ENCODE measurements at regions not wholly inside any gene's neighbourhood (a gene's known extent, or its start where the extent isn't known, plus 50 kb on each side); places are given as distances from the start of the nearest gene placed in this dataset.

DNA sequence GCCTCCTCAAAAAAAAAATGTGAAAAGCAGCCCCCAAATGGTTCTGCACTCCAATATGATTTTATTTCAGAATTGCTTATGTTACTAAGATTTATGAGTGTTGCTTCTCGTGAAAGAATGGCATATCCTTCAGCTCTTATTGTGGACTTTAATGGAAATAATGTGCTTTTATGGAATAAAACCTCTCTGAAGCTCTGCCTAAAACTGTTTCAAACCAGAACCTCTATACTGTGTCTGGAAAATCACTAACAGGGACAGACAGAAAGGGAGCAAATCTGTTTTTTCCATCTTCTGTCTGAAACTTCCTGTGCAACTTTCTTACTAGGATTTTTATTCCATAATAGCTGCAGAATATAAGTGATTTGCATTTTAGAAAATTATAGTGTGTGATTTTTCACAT is 493.1 kb downstream of the ANKRD50 start:
- no peak for DNase-seq (ENCODE audit: low read depth in 2 of 2)

DNA sequence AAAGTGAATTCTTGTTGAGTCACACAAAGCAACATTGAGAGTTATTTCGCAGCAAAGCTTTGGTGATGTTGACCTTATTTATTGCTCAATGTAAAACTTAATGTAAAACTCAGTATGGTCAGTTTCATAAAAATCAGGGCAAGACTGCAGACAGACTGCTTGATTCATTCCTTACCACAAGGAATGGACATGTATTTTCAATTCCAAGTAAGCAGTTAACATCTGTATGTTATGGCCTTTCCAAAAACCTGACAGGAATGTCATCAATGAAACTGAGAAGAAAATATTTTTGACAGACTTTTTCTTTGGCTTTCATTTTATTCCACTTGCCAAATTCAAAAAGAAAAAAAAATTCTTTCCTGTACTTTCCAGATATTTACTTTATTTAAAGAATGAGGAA is 488.3 kb downstream of the ANKRD50 start:
- DNase-seq (ENCODE audit: low read depth in 2 of 2): no peak

DNA sequence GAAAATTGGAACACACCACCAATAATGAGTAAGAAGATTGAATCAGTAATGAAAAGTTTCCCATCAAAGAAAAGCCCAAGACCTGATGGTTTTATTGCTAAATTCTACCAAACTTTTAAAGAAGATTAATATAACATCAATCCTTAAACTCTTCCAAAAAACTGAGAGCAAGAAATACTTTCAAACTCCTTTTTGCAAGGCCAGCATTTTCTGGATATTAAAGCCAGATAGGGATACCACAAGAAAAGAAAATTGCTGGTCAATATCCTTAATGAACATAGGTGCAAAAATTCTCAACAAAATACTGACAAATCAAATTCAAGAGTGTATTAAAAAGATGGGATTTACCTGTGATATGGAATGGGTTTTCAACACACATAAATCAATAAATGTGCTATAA is 484.6 kb downstream of the ANKRD50 start:
- DNase-seq (ENCODE audit: low read depth in 2 of 2): no peak

DNA sequence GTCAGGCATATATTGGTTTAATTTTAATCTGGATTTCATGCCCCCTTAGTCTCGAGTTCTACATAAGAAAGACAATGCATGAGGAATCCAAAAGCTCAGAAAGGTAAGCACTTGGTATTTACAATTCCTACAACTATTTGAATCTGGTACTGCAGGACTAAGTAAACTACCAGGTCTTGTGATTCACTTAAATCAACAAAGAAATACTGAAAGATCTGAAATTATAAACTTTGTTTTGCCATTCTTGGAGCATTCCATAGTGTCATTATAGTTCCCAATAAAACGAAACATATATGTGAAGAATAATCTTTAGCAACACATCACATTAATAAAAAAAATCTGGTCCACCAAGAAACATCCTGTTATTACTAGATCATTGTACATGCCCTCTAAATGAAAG is 482.3 kb downstream of the ANKRD50 start:
- DNase-seq (ENCODE audit: low read depth in 2 of 2): no peak

DNA sequence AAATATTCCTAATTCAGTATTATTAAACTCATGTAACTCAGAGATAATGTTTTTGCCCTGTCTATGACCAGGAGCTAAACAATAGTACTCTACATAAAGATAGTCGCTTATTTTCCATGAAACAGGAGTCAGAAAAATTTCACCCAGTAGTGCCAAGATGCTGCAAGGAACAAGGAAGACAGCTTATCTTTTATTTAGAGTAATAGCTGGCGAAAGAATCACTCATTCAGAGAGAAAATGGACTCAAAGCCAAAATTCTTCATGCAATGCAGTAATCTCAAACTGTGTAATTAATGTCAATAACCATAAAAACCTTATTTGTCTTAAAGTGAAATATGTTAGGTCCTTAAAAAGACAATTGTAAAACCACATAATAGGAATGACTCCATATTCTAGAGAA is 477.8 kb downstream of the ANKRD50 start:
- no peak for DNase-seq (ENCODE audit: low read depth in 2 of 2)

DNA sequence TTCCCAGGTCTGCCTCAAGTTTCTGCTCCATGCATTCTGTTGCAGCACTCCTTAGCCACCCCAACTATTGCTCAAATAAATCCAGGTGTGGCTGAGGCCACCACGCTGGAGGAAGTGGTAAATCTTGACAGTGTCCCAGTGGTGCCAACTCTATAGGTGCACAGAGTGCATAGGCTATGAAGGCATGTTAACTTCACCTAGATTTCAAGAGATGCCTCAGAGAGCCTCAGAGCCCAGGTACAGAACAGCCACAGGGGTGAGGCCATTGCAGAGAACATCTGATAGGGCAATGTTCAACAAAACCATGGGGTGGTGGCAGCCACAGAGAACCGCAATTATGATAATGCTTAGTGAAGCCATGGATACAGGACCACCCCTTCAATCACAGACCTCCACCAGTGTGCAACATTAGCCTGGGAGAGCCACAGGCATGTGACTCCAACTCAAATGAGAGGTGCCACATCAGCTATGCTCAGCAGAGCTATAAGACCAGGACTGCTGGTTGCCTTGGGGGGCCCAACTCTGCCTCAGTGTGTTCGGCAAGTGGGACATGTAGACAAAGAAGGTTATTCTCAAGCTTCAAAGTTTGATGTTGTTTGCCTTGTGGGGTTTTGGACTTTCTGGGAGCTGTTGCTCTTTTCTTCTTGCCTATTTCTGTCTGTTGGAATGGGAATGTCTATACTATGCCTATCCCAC is 468.7 kb downstream of the ANKRD50 start:
- no peak for DNase-seq (ENCODE audit: low read depth in 2 of 2)

DNA sequence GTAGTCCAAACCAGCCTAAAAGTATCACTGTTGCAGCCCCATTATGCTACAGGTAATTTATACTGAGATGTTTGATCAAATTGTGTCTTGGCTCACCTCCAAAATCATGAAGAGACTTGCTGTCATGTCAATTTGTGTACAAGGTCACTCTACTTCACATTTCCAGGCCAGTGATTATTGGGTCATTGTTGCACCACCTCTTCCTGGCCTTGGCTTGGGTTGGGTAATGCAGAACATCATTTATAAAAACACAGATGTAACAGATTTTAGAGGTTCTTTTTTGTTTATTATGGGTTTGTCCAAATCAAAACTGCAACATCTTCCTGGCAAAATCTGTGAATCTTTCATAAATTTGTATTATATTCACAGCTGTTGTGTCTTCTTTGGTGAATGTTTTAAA is 459.5 kb downstream of the ANKRD50 start:
- DNase-seq (ENCODE audit: low read depth in 2 of 2): no peak

DNA sequence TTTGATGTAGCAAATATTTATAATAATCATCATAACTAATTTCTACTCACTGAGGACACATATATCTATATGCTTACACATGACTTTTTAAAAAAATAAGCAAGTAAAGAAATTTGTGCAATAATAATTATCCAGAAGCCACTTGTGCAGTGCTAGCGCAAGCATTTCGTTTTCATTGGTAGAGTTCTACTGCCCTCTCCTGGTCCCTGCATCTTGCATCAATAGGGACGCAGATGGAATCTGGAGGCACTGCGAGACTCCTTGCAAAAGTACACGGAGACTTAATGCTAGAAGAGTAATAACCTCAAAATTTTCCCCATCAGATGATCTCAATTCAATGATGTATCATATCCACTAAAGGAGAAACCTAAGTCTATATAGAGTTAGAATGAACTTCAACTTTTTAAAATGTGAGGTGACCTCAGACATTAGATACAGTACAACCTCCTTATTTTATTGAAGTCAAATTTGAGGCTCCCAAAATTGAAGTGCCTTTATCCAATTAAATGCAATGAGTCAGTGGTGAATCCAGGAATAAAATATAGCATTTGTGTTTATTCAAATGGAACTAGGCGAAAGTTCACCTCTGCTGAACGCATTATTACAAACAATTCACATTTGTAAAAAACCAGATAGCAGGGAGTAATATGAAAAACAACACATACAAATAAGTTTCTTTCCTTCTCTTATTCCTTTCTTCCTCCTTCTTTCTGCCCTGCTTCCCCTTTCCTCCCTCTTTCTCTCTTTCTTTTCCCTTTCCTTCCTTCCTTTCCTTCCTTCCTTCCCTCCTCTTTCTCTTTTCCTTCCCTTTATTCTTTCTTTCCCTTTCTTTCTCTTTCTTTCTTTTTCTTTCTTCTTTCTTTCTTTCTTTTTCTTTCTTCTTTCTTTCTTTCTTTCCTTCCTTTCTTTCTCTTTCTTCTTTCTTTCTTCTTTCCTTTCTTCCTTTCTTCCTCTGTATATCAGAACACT is 450.0 kb downstream of the ANKRD50 start:
- DNase-seq (ENCODE audit: low read depth in 2 of 2): no peak

DNA sequence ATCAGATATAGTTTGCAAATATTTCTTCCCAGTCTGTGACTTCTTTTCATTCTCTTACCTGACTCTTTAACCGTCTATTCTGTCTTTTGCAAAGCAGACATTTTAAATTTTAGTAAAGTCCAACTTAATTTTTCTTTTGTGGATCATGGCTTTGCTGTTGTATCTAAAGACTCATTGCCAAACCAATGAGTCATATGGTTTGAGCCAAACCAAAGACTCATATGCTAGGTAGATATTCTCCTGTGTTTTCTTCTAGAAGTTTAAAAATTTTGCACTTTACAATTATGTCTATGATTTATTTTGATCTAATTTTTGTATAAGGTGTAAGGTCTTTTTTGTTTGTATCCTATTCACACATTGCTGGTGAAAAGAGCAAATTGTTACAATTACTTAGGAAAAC is 446.8 kb downstream of the ANKRD50 start:
- no peak for DNase-seq (ENCODE audit: low read depth in 2 of 2)

DNA sequence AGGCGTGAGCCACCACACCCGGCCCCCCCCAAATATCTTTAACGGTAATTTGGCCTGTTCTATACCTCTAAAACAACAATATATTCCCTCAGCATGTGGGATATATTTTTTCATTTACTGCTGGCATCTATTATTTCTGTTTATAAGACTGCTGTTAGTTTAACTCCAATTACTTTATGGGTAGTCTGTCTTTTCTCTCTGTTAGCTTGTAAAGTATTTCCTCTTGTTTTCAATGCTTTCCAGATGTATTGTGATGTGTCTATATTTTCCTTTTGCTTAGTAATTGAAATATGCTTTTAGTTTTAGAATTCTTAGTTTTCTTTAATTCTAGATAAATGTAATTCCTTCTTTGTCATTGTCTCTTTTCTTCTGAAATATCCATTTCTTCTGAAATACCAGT is 445.8 kb downstream of the ANKRD50 start:
- no peak for DNase-seq (ENCODE audit: low read depth in 2 of 2)

DNA sequence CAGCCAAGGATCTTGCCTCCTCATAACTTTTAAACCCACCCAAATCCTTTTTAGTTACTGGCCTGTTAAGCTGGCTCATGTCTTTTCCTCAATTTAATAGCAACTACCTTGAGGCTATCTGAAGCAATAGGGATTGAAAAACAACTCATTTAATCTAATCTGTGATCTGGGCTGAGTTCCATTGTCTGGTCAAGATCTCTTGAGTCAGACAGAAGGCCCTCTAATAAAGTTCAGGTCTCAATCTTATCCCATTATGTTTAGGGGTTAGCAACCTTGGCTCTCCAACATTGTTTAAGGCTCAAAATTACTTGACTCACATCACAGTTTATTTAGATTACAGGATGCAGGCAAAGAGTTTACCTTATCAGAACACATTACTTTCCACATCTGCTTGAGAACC is 436.1 kb downstream of the ANKRD50 start:
- no peak for DNase-seq (ENCODE audit: low read depth in 2 of 2)

DNA sequence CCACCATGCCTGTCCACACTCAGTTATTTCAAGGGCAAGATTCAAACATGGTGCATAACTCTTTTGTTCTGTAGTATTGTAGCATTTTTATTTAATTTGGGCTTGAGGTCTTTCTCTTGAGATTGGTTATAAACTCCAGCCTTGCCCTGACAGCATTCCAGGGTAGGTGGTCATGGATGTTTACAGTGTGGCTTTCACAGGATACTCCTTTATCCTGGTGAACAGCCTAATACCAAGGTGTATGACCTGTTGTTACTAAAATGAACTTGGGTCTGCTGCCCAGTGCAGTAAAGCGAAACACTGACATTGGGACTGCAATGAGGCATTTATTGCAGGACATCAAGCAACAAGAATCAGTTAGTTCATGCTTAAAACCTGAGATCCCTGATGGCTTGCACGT is 434.8 kb downstream of the ANKRD50 start:
- DNase-seq (ENCODE audit: low read depth in 2 of 2): no peak

DNA sequence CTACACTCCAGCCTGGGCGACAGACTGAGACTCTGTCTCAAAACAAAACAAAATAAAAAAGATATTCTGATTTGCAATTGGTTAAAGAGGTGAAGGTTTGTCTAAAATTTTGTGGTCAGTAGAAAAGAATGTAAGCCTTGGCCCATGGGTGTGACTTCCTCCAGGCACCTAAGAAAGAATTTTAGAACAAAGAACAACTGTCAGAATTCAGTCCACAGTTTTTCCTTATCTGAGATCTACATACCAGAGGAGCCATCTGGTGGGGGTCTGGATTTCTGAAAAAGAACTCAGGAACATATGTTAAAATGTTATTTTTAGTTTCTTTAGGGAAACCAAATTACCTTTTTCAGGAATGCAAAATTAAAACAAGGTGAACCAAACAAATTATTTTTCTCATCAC is 434.1 kb downstream of the ANKRD50 start:
- DNase-seq (ENCODE audit: low read depth in 2 of 2): no peak

DNA sequence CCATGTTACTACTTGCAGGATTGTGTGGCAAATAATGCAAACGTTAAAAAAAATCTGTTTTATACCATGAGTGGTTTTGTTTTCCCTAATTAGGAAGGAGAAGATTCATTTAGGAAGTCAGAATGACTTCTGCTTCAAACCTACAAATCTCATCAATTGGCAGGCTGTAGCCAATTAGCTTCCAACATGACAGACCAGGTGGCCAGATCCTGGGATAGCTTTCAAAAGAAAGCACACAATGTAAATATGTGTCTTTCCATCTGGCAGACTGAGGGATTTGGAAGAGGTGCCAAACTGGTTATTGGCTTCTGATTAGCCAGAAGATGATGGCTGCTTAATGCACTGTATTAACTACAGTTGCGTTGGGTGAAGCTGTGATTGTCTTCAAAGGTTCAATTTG is 432.8 kb downstream of the ANKRD50 start:
- no peak for DNase-seq (ENCODE audit: low read depth in 2 of 2)

DNA sequence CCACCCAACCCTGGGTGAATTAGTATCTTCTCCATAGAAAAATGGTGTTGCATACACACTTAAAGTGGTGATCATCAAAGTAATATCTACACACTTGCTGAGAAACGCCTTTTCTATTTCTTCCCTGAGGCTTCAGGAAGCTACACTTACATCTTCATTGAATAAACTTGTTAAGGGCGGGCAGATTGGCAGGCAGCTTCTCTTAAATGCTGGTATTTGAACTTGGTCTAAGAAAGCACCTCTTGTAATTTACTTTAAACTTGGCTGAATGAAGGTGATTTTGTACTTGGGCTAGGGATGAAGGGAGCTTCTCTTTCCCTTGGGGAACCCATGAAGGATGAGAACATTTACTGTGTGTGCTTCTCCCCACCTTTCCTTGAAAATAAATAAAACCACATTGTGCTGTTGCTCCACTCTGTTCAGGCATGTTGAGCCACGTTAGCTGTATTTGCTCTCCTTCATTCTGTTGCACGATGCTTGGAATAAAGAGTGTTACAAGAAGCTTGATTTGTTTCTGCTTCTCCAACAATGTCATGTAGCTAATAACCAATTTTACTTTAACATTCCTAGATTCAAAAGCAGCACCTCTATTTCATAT is 430.1 kb downstream of the ANKRD50 start:
- no peak for DNase-seq (ENCODE audit: low read depth in 2 of 2)

DNA sequence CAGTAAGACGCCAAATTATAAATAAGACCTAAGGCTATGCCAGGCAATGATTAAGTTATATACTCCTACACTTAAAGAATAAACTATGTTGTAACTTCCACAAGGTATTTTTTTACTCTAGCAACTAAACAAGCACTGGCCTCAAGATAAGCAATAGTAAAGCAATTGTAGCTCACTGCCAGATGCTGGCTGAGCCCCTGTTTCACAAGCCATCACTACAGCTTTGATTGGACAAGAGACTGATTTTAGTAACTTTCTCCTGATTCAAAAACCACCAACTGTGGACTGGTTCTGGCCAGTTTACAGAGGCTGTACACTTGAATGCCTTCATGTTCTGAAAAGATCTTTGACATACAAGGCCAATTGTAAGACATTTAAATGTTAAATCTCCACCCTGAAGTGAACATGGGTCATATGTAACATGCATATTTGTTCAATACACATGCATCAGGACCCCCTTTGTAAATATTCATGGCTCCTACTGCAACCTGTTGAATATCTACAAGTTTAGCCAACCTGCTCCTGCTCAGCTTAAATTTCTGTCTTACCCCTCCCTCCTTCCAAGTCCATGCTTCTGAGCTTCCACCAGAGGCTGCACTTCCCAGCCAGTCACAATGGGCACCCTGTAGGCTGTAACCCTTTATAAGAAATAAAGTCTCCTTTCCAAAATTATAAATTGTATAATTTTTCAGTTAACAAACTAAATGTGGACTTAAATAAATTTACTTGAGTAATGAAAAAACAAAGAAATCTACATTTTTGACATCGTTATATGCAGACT is 423.6 kb downstream of the ANKRD50 start:
- DNase-seq (ENCODE audit: low read depth in 2 of 2): no peak

DNA sequence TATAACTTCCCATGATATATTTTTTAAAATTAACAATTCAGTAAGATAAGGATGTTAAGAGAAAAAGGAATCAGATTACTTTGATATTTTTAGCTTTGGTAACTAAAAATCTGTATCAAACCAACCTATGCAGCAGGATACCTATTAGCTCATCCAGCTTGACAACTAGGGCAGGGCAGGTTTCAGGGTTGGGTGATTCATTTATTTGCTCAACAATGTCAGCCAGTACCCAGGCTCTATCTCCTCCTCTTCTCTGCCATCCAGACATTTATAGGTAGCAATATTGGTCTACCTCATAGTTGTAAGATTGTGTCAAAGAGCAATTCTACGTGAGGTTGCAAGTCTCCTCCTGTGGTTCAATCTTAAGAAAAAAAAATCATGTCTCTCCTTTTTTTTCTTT is 421.9 kb downstream of the ANKRD50 start:
- no peak for DNase-seq (ENCODE audit: low read depth in 2 of 2)

DNA sequence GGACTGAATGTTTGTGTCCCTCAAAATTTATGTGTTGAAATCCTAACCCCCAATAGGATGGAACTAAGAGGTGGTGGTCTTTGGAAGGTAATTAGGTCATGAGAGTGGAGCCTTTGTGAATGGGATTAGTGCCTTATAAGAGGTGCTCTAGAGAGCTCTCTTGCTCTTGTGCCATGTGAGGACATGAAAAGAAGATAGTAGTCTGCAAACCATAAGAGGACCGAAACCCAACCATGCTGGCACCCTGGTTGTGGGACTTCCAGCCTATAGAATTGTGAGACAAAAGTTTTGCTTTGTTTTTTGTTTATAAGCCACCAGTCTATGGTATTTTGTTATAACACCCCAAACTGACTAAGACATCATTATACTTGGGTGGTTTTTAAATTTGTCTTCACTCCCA is 417.1 kb downstream of the ANKRD50 start:
- DNase-seq (ENCODE audit: low read depth in 2 of 2): no peak

DNA sequence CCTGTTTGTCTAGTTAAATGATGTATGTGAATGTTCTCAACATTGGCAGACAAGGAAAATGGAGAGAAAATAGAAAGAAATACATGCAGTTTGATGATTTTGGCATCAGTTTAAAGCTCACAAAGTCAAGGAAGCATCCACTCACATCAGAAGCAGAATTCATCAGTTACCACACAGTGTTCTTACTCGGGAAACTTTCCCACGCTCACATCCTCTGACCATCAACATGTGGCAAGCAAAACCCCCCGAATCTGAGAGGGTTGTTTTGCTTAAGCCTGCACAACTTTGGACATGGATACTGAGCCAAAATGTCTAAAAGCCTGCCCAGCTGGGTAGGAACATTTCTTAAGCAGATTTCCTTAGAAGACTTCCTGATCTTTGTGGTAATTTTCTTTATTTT is 407.6 kb downstream of the ANKRD50 start:
- no peak for DNase-seq (ENCODE audit: low read depth in 2 of 2)

DNA sequence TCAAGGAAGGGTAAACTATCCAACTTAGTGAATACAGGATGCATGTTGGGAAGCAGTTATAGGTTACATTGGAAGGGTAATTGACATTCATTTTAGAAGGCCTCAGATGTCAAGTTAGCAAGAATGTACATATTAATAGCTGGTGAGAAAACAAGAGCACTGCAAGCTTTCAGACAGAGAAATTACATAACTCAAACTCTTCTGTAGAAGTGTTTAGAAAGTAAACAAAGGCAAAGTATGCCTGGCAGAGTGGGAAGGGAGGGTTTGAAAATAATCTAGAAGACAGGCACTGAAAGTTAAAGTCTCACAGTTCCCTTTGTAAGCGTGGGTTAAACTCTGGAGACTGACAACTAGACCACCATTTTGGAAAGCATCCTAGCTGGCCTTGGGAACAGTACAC is 406.2 kb downstream of the ANKRD50 start:
- no peak for DNase-seq (ENCODE audit: low read depth in 2 of 2)

DNA sequence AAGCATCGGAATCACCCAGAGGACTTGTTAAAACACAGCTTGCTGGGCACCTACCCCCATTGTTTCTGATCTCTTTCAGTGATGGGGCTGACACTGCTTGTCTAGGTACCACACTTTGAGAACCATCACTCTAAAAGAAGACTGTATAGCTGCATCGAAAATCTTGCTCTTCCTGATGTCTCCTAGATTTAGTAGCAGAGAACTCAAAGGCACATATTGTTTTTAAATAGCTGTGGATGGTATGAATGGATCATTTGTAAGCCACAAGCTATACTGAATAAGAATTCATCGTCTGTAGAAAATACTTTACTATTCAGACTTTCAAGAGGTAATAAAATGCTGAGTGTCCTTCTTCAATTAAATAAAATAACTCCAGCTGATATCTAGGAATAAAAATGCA is 405.4 kb downstream of the ANKRD50 start:
- DNase-seq (ENCODE audit: low read depth in 2 of 2): no peak

DNA sequence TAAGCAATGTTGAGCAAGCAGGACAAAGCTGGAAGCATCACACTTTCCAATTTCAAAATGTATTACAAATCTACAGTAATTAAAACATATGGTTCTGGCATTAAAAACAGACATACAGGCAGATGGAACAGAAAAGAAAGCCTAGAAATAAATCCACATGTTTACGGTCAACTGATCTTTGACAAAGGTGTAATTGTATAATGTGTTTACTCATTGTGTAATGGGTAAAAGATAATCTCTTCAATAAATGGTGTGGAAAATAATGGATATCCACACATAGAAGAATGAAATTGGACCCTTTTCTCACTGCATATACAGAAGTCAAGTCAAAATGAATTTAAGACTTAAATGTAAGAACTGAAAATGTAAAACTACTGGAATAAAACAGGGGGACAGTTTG is 394.2 kb downstream of the ANKRD50 start:
- no peak for DNase-seq (ENCODE audit: low read depth in 2 of 2)
